NCI-H345 treated with DMSO at 0.1 percent for 48 hours (cell line): ENCODE measurements at regions not wholly inside any gene's neighbourhood (a gene's known extent, or its start where the extent isn't known, plus 50 kb on each side); places are given as distances from the start of the nearest gene placed in this dataset.

Source experiments
- DNase-seq: peaks from one replicate; lab custom pipeline; 2025; ENCODE audit not compliant: unreplicated experiment; lab: John Stamatoyannopoulos, UW

- no peak for DNase-seq
These were observed 486.4 kb downstream of the DSC3 start for GRCh38 chr18:30556112-30556511.

DNA sequence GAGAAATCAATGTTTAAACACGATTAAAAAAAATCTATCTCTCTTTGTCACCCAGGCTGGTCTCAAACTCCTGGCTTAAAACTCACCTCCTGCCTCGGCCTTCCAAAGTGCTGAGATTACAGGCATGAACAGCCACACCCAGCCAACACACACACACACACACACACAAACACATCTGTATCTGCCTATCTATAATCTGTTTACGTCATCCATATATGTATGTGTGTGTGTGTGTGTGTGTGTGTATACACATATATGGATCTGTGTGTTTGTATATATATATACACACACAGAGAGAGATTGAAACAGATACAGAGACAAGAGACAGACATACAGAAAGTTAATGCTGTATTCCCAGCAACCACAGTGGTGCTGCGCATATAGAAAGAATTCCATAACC is 497.1 kb downstream of the DSC3 start:
- no peak for DNase-seq

DNA sequence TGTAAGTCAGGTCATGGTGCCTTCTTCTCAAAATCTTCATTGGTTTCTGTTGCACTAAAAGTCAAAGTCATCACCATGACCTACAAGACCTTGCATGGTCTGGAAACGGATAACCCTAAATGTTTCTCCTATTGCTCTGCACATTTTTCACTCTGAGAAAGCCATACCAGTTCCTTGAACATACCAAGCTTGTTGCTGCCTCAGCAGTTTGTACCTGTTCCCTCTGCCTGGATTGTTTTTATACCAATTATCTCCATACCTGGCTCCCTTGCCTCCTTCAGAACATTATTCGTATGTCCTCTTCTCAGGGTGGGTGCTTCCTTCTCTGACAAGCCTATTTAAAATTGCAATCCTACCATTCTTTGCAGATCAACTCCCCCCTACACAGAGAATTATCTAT is 498.4 kb downstream of the DSC3 start:
- DNase-seq = no peak

DNA sequence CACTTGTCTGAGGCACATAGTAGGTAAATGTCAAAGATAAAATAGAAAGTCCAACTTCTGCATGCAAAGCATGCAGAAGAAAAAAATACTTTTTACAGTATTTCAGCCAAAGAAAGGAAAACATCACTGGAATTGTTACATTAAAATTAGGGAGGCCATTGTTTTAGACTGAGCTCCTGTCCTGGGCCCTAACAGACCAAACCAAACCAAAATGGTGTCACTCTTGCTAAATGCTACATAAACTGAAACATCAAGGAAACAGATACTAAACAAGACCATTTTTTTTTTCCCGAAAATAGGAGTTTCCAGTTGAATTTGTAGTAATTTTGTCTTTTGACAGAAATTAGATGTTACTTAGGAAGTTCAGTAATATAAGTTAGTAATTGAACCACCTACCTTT is 508.8 kb downstream of the DSC3 start:
- DNase-seq = no peak

DNA sequence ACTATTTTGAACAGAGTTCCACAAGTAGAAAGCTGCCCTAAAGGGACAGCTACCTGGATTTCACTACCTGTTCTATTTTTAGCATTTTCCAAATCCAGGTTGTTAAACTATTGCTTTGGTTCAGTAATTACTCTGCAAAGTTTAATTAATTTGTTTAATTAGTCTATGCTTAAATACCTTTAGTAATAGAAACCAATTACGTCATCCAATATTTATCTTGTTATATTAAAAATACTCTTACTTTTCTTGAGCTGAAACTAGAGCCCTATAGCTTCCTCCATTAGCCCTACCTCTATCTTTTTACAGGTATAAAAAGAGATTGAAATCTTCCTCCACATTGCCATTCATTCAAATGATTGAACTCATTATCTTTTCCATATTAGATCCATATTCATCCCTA is 514.6 kb downstream of the DSC3 start:
- DNase-seq = no peak

GRCh38 chr18:30527226-30527625 is 515.3 kb downstream of the DSC3 start:
- no peak for DNase-seq

- DNase-seq = no peak
These were observed 520.1 kb downstream of the DSC3 start for GRCh38 chr18:30522288-30522929.

DNA sequence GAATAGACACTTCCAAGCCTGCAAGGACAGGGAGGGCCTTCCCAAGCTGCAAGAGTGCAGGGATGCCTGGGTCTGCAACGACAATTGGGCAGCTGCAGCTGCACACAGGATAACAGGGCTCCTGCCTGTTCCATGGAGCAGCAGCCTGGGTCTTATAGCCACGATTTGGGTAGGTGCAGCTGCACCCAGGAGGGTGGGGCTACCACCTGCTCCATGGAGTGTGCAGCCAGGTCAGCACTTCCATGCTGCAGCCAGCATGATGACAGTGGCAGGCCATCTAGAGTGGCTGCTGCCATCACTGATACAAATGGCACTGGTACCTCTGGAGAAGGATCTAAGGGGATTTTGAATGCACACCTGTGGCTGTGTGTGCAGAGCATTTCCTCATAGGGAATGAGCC is 528.5 kb downstream of the DSC3 start:
- no peak for DNase-seq

DNA sequence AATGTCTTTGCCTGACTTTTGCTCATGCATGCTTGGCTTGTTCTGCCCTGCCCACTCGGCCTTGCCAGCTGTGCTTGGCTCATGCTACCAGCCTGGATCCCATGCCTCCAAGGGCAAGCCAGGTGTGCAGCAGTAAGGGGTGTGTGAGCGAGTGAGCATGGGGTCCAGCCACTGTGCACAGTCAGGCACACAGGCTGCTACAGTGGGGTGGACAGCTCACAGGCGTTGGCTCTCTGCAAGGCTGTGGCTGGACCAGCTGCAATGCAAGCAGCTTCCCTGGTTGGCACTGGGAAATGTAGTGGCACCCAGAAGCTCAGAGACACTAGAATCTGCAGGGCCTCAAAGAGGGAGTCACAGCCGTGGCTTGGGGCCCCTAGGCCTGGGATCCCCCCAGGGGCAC is 529.7 kb downstream of the DSC3 start:
- no peak for DNase-seq

- no peak for DNase-seq
These were observed 531.7 kb downstream of the DSC3 start for GRCh38 chr18:30510882-30511281.

- DNase-seq = no peak
These were observed 540.9 kb downstream of the DSC3 start for GRCh38 chr18:30501594-30501993.

GRCh38 chr18:30500240-30500945 is 542.1 kb downstream of the DSC3 start:
- no peak for DNase-seq

GRCh38 chr18:30499721-30500120 is 542.8 kb downstream of the DSC3 start:
- no peak for DNase-seq

GRCh38 chr18:30492552-30493129 is 549.9 kb downstream of the DSC3 start:
- no peak for DNase-seq

DNA sequence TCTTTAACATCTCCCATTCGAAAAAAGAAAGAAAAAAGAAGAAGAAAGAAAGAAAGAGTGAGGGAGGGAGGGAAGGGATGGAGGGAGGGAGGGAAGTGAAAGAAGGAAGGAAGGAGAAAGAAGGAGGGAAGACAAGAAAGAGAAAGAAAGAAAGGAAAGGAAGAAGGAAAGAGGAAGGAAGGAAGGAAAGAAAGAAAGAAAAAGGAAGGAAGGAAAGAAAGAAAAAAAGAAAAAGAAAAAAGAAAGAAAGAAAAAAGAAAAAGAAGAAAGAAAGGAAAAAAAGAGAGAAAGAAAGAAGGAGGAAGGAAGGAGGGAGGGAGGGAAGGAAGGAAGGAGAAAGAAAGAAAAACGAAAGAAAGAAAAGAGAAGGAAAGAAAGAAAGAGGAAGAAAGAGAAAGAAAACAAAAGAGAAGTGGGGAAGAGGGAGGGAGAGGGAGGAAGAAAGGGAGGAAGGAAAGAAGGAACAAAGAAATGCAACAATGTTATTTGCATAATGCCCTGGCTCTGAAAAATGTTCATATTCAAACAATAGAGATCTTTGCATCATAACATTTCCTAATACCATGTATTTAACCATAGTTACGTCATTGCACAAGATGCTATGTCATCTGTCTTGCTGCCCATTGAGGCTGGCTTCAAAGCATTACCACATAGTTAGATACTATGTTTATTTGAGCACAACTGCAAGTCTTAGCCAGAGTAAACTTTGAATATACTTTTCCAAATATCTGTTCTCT is 550.6 kb downstream of the DSC3 start:
- DNase-seq = no peak

DNA sequence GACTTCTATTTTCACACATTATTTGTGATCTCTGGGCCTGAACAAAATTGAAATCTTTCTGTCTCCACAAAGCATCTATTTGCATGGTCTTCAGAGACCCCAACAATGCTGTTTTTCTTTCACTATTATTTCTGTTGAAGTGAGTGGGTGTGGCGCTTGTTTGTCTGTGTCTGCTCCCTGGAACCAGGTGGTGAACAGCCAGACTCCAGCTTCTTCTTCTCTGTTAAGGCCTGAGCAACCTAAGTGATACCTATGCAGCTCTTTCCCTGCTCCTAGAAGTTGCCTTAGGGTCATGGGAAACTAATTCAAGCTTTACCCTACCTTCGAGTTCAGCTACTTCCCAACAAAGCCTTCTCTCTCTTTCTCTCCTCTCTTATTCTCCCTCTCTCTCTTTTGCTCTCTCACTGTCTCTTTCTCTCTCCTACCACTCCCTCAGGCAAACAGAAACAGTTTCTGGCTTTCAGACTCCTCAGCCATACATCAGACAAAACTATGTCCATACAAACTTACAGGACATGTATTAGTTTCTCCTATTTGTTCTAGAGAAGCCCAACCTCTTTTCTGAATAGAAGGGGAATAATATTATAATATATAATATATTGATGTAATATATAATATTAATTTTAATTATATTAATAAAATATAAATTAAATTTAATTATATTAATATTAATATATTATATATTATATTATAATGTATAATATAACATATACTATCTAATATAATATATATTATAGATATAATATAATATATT is 552.5 kb downstream of the DSC3 start:
- DNase-seq = no peak

DNA sequence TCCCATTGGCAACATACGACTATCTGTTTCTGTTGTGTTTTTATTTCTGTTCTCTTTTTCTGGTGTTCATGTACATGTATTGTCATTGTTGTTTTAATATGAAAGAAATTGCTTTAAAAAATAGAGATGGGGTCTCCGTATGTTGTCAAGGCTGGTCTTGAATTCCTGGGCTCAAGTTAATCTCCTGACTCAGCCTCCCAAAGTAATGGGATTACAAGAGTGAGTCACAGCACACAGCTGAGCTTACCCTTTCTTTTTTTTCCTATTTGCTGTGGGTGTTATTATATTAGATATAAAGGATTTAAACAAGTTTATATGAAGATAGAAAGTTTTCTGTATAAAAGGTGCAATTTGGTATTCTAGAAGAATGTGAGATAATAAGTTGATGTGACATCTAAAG is 554.6 kb downstream of the DSC3 start:
- no peak for DNase-seq

- DNase-seq = no peak
These were observed 555.7 kb downstream of the DSC3 start for GRCh38 chr18:30486856-30487255.

- no peak for DNase-seq
These were observed 557.5 kb downstream of the DSC3 start for GRCh38 chr18:30485078-30485477.

DNA sequence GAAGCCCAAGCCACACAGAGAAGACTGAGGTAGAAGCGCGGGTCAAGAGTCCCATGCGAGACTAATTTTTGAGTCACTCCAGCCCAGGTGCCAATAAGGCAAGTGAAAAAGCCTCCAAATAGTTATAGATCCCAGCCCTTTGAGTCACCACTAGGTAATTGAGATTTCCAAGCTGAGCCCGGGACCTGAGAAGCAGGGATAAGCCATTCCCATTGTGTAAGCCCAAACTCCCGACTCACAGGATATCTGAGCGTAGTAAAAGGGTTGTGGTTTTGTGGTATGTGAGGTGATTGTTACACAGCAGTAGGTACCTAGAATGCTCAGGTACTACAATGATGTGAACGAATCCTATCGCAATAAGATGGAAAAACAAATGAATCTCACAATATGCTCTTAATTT is 560.7 kb downstream of the DSC3 start:
- DNase-seq = no peak

- peak; percentile 96 for DNase-seq
These were observed 573.5 kb downstream of the DSC3 start for GRCh38 chr18:30469091-30469490.
